GM19043 (cell line): ENCODE measurements at regions not wholly inside any gene's neighbourhood (a gene's known extent, or its start where the extent isn't known, plus 50 kb on each side); places are given as distances from the start of the nearest gene placed in this dataset.

Source experiments
- ATAC-seq: cut with Tn5 transposase; IDR thresholded peaks from one replicate; pipeline ENCODE4 v1.9.1; 2021; ENCODE audit warnings: low read depth; ENCODE audit not compliant: unreplicated experiment

GRCh38 chrY:8552168-8552805 lies 785.0 kb upstream of the TSPY4 start:
- no peak for ATAC-seq

- no peak for ATAC-seq
These were observed 783.6 kb upstream of the TSPY4 start for GRCh38 chrY:8553614-8554013.

DNA sequence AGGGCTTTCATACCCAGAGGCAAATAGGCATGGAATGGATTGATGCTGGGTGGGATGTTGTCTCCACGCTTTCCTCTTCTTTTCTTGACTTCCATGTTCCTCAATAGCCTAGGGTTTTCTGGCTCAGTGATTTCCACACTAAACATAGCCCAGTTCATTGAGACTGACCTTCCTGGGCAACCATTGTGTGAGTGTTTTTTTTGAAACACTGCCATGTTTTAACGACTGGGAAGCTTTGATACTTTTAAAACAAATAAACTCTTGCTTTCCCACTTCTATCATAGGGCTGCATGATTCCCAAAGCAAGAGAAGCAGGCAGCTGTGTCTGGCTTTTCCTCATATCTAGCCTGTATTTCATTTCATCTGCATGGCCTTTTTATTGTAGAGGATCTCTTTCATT lies 775.9 kb upstream of the TSPY4 start:
- no peak for ATAC-seq

GRCh38 chrY:8562456-8563090 lies 774.7 kb upstream of the TSPY4 start:
- no peak for ATAC-seq

DNA sequence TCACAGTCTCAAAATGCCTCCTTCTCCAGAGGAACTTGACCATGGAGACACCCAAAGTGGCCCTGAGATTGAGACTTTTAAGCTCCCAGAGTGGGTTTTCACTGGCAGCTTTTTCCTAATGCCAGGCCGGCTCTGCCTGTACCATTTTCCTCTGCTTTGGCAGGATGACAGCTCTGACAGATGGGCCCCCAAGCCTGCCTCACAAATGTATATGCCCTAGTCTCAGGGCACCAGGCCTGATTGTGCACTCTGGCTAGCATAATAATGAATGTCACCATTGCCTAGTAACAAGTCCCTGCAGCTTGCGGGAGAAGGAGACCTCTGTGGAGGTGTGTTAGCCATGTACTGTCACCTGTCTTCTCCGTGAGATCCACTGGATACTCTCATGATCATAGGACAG lies 772.8 kb upstream of the TSPY4 start:
- no peak for ATAC-seq

DNA sequence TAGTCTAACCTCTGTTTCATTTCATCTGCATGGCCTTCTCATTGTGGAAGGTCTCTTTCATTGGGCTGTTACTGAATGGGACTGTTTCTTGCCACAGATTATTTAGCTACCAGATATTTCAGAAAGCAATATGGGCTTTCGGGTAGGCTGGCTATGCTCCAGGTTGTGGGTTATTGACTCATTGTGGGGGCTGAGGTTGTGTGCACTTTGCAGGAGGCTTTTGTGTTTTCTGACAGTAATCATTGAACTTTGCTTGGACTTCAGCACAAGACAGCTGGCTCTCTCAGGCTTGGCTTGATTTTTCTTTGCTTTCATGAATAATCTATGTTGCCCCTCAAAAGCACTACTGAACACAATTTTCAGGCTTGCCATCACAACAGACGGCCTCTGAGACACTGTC lies 771.1 kb upstream of the TSPY4 start:
- no peak for ATAC-seq

GRCh38 chrY:8570384-8570783 lies 766.9 kb upstream of the TSPY4 start:
- ATAC-seq, result no peak

- ATAC-seq, result no peak
These were observed 764.3 kb upstream of the TSPY4 start for GRCh38 chrY:8572916-8573315.

DNA sequence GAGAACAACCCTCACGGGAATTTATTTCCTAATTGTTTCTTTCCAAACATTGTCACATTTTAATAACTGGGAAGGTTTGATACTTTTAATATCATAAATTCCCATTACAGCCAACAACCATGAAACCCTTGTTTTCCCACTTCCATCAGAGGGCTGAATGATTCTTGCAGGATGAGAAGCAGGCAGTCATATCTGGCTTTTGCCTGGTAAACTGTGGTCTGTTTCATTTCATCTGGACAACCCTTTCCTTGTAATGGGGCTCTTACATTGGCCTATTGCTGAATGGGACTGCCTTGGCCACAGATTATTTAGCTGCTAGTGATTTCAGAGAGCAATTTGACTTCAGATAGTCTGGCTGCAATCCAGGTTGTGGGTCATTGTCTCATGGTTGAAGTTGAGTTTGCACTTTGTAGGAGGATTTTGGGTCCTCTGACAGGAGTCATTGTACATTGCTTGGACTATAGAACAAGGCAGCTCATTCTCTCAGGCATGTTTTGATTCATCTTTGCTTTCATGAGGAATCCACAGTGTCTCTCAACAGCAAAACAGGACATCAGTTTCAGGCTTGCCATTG lies 754.9 kb upstream of the TSPY4 start:
- no peak for ATAC-seq

GRCh38 chrY:8583191-8583590 lies 754.1 kb upstream of the TSPY4 start:
- ATAC-seq, result no peak

DNA sequence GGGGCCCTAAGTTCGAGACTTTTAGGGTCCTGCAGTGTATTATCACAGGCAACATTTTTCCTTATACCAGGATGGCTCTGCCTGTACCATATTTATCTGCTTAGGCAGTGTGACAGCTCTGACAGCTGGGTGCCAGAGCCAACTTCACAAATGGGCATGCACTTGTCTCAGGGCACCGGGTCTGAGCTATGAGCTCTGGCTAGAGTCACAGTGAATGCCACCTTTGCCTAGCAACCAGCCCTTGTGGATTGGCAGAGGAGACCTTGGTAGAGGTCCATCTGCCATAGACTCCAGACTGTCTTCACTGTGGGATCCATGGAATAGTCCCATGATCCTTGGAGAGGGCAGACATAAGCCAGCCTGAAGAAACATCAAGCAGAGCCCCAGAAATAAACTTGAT lies 746.6 kb upstream of the TSPY4 start:
- ATAC-seq, result no peak

DNA sequence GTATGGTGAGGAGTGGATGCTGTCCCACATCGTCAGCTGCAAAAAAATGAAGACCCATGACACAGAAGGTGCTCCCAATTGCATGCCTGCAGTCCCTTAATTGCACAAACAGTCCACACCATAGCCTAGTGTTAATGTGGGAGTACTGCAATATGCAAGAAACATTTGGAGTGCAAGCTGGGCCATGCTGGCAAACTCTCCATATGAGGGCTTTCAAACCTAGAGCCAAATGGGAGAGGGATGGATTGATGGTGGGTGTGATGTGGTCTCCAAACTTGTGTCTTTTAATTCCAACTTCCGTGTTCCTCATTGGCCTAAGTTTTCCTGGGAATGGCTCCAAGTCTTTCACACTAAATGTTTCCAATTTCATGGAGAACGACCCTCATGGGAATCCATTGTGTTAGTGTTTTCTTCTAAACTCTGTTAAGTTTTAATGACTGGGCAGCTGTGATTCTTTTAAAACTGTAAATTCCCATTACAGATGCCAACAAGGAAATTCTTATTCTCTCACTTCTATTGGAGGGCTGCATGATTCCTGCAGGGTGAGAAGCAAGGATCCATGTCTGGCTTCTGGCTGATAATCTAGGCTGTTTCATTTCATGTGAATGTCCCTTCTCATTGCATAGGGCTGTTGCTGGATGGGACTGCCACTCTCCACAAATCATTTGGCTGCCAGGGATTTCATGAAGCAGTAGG lies 745.3 kb upstream of the TSPY4 start:
- no peak for ATAC-seq

DNA sequence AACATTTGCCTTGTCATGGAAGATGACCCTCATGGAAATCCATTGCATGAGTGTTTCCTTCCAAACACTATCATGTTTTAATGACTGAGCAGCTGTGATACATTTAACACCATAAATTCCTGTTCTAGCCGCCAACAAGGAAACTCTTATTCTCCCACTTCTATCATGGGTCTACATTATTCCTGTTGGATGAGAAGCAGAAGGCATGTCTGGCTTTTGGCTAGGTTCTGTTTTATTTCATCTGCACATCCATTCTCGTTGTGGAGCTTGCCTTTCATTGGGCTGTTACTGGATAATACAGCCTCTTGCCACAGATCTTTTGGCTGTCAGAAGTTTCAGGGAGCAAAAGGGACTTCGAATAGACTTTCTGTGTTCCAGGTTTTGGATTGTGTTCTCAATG lies 742.6 kb upstream of the TSPY4 start:
- ATAC-seq, result no peak

DNA sequence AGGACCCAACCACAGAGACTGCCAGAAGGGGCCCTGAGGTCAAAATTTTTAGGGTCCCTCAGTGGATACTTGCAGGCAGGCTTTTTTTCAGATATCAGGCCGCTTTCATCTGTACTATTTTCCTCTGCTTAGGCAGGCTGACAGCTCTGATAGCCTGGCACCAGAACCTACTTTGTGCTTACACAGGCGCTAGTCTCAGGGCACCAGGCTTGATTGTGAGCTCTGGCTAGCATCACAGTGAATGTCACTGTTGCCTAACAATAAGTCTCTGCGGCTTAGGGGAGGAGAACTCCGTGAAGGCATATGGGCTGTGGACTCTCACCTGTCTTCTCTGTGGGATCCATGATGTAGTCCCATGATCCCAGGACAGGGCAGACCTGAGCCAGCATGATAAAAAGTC lies 738.1 kb upstream of the TSPY4 start:
- no peak for ATAC-seq

GRCh38 chrY:8610620-8611019 lies 726.6 kb upstream of the TSPY4 start:
- ATAC-seq, result no peak

DNA sequence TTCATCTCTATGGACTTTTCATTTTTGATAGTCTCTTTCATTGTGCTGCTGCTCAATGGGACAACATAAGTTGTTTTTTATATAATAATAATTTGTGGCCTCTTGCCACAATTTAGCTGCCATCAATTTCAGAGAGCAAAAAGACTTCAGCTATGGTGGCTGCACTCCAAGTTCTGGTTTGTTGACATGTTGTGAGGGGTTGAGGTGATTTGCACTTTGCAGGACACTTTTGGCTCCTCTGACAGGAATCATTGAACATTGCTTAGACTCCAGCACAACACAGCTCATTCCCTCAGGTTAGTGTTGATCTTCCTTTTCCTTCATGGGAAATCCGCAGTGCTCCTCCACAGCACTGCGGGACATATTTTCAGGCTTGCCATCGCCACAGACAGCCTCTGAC lies 725.4 kb upstream of the TSPY4 start:
- ATAC-seq, result no peak

DNA sequence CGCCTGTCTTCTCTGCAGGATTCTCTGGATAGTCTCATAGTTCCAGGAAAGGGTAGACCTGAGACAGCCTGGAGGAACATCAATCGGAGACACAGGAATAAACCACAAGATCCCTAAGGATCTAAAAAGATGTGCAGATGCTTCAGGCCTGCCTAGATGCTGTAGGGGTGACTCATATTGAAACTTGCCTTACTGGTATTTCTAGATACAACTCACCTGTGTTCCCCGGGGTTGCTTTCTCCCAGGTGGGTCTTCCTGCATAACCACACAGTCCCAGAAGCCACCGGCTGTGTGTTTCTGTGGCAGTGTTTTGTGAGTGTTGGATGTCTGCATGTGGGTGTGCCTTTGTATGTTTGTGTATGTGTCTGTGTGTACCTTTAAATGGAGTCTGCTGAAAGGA lies 719.0 kb upstream of the TSPY4 start:
- no peak for ATAC-seq

GRCh38 chrY:8622156-8622555 lies 715.1 kb upstream of the TSPY4 start:
- ATAC-seq, result no peak

DNA sequence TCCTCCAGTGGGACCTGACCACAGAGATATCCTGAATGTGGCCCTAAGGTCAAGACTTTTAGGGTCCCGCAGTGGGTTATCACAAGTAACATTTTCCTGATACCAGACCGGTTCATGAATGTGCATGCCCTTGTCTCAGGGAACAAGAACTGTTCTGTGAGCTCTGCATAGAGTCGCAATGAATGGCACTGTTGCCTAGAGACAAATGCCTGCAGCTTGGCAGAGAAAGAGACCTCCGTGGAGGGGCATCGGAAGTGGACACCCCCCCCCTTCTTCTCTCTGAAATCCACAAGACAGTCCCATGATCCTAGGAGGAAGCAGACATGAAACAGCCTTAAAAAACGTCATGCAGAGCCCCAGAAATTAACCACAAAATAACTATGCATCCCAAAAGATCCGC lies 714.4 kb upstream of the TSPY4 start:
- ATAC-seq, result no peak

DNA sequence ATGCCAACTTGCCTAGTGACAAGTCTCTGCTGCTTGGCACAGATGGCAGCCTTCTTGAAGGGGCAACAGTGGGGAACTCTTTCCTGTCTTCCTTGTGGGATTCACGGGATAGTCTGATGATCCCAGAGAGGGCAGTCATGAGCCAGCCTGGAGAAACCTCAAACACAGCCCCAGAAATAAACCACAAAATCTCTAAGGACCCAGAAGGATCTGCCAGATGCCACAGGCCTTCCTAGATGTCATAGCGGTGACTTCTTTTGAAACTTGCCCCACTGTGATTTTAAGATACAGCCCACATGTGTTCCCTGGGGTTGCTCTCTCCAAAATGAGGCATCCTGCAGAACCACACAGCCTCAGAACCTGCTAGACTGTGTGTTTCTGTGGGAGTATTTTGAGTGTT lies 707.6 kb upstream of the TSPY4 start:
- ATAC-seq, result no peak

DNA sequence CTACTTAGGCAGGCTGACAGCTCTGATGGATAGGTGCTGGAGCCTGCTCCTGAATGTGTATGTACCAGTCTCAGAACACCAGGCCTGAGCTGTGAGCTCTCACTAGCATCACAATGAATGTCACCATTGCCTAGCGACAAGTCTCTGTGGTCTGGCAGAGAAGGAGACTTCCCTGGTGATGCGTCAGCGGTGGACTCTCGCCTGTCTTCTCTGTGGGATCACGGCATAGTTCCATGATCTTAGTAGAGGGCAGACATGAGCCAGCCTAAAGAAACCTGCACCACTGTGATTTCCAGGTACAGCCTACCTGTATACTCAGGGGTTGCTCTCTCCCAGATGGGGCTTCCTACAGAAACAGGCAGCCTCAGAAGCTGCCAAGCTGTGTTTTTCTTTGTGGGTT lies 699.2 kb upstream of the TSPY4 start:
- ATAC-seq, result no peak

DNA sequence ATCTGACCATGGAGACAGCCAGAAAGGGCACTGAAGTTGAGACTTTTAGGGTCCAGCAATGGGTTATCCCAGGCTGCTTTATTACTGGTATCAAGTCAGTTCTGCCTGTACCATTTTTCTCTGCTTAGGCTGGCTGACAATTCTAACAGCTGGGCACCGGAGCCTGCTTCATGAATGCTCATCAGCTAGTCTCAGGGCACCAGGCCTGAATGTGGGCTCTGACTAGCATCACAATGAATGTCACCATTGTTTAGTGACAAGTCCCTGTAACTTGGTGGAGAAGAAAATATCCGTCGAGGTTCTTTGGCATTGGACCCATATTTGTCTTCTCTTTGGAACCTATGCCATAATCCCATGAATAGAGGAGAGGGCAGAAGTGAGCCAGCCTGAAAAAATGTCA lies 692.3 kb upstream of the TSPY4 start:
- ATAC-seq, result no peak
